ENCODE measurements at regions not wholly inside any gene's neighbourhood (a gene's known extent, or its start where the extent isn't known, plus 50 kb on each side); places are given as distances from the start of the nearest gene placed in this dataset.

- TF ChIP-seq, protein P1, sequence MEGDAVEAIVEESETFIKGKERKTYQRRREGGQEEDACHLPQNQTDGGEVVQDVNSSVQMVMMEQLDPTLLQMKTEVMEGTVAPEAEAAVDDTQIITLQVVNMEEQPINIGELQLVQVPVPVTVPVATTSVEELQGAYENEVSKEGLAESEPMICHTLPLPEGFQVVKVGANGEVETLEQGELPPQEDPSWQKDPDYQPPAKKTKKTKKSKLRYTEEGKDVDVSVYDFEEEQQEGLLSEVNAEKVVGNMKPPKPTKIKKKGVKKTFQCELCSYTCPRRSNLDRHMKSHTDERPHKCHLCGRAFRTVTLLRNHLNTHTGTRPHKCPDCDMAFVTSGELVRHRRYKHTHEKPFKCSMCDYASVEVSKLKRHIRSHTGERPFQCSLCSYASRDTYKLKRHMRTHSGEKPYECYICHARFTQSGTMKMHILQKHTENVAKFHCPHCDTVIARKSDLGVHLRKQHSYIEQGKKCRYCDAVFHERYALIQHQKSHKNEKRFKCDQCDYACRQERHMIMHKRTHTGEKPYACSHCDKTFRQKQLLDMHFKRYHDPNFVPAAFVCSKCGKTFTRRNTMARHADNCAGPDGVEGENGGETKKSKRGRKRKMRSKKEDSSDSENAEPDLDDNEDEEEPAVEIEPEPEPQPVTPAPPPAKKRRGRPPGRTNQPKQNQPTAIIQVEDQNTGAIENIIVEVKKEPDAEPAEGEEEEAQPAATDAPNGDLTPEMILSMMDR (IDR thresholded peaks at IDR 0.05) = no peak
- TF ChIP-seq POLR2A (IDR thresholded peaks at IDR 0.05) = no peak
Observed at GRCh38 chr11:91791171-91791468, 433.5 kb upstream of the FAT3 start.
